ENCODE measurements at regions not wholly inside any gene's neighbourhood (a gene's known extent, or its start where the extent isn't known, plus 50 kb on each side); places are given as distances from the start of the nearest gene placed in this dataset.
"Not testable (repeated sequence)": the region's sequence is repeated elsewhere in the genome, so short reads cannot be mapped to it uniquely, and the experiment has no call there.

DNA sequence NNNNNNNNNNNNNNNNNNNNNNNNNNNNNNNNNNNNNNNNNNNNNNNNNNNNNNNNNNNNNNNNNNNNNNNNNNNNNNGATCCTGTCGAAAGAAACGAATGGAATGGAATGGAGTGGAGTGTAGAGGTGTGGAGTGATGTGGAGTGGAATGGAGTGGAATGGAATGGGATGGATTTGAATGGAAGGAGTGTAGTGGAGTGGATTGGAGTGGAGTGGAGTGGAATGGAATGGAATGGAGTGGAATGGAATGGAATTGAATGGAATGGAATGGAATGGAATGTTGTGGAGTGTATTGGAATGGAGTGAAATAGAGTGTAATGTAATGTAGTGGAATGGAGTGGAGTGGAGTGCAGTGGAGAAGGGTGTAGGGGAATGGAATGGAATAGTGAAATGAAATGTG is 1275.4 kb upstream of the TPTE start:
- intact Hi-C loops (cut with DNase I): not testable (repeated sequence)

DNA sequence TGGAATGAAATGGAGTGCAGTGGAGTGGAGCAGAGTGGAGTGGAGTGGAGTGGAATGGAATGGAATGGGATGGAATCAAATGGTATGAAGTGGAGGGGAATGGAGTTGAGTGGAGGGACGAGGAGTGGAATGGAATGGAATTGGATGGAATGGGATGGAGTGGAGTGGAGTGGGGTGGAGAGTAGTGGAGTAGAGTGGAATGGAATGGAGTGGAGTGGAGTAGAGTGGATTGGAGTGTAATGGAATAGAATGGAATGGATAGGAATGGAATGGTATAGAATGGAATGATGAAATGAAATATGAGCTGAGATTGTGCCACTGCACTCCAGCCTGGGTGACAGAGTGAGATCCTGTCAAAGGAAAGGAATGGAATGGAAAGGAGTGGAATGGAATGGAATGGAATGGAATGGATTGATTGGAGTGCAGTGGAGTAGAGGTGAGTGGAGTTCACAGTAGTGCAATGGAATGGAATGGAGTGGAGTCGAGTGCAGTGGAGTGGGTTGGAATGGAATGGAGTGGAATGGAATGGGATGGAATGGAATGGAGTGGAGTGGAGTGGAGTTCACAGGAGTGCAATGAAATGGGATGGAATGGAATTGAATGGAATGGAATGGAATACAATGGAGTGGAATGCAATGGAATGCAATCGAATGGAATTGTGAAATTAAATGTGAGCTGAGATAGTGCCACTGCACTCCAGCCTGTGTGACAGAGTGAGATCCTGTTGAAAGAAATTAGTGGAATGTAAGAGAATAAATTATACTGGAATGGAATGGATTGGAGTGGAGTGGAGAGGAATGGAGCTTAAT is 1274.7 kb upstream of the TPTE start:
- intact Hi-C loops (cut with DNase I): not testable (repeated sequence)
- DNase-seq: peak in 14 of 42 donors; percentile 0 to 38 (median 7)

More for the DNA sequence above, 1275.4 kb upstream of the TPTE start:
- peak in 1 of 42 donors; percentile 1 for DNase-seq

DNA sequence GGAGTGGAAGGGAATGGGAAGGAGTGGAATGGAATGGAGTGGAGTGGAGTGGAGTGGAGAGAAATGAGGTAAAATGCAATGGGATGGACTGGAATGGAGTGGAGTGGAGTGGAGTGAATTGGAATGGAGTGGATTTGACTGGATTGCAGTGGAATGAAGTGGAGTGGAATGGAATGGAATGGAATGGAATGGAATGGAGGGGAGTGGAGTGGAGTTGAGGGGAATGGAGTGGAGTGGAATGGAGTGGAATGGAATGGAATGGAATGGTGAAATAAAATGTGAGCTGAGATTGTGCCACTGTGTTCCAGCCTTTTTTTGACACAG is 1274.1 kb upstream of the TPTE start:
- peak in 5 of 42 donors; percentile 3 to 27 (median 8) for DNase-seq

DNA sequence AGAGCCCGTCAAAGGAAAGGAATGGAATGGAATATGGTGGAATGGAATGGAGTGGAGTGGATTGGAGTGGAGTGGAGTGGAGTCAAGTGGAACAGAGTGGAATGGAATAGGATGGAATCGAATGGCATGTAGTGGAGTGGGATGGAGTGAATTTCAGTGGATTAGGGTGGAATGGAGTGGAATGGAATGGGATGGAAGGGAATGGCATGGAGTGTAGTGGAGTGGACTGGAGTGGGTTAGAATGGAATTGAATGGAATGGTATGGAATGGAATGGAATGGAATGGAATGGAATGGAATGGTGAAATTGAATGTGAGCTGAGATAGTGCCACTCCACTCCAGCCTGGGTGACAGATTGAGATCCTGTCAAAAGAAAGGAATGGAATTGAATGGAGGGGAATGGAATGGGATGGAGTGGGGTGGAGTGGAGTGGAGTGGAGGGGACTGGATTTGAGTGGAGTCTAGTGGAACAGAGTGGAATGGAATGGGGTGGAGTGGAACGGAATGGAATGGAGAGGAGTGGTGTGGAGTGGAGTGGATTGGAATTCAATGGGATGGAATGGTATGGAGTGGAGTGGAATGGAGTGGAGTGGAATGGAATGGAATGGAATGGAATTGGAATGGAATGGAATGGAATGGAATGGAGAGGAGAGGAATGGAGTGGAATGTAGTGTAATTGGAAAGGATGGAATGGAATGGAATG is 1273.6 kb upstream of the TPTE start:
- intact Hi-C loops (cut with DNase I): not testable (repeated sequence)
- DNase-seq: peak in 8 of 42 donors; percentile 0 to 34 (median 6)

More for the DNA sequence above, 1274.1 kb upstream of the TPTE start:
- intact Hi-C loops (cut with DNase I): not testable (repeated sequence)

All from head of caudate nucleus (tissue), 42 donors.